NCI-H446 (cell line): ENCODE measurements at regions not wholly inside any gene's neighbourhood (a gene's known extent, or its start where the extent isn't known, plus 50 kb on each side); places are given as distances from the start of the nearest gene placed in this dataset.

Source experiments
- DNase-seq, 2 experiments: peaks; one replicate each; lab custom pipeline; 2025; lab: John Stamatoyannopoulos, UW

DNA sequence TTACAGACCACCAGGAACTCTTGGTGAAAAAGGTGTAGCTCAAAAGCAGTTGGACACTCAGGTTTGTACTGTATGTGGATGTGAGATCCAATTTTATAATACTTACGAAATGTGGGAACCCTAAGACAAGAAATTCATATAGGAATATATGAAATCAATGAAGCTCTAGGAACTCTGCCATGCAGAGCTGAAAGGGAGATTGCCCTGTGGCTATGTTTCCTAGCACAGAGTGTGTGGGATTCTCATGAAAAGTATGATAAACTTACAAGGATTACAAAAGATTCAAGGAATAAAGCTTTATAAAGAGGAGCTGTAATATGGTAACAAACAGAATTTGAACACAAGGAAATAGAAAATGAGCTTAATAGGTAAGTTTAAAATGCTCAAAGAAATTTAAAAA lies 205.7 kb upstream of the FAM83B start:
- no peak for DNase-seq

DNA sequence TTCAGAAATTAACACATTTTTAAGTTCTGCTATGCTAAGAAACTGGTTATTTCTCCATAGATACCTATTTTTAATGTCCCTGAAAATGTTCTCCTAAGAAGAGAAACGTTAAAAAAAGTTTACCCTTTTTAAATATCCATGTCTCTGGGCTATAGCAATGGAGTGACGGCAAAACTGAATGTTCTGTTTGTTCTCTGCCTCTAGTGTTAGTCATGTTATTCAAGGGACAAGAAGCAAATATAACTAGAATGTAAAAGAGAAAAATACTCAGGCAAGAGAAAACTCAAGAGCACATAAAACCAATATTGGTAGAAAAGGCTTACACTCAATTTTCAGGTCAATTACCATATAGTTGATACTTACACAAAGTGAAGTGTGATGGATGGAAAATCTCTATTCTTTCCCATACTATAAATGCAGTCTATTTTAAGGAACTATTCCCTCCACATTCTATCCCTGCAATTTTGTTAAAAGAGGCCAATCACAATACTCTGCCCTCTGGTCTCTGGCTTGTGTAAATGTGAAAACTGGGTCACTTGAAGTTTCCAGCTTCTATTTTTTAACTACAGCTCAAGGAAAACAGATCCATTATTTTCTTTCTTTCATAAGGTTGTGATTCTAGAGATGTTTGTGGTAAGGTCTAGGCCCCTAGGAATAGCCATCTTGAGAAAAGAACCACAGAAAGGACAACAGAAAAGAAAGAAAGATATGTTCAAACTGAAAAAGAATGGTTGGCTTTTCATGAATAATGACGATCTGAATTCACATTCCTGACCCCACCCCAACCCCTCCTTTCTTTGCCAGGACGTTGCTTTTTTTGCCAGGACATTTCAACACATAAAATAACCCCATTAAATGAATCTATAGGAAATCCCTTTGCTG lies 200.3 kb upstream of the FAM83B start:
- DNase-seq = no peak

DNA sequence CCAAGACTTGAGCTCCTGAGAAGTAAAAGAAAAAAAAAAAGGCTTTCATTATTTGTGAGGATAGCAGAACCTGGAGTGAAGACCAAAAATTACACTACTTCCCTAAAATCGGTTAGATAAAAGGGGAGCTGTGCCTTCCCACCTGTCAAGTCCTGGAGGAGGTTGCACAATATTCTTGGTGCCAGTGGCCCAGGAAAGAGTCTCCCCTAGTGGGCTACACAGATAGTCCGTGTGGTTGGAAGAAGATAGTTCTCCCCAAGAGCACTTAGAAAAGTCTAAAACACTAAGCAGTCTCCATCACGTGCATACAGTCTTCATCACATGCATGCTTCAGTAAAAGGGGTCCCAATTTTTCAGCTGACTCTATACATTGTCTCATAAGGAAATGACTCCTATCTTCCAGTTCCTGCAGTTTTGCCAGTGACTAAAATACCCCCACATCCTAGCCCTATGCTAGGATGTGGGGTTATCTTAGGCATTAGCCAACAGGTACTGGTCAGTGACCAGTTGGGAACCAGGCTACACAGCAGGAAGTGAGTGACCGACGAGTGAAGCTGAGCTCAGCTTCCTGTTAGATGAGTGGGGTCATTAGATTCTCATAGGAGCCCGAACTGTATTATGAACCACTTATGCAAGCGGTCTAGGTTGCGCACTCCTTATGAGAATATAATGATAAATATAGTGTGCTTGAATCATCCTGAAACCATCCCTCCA lies 199.5 kb upstream of the FAM83B start:
- no peak for DNase-seq

DNA sequence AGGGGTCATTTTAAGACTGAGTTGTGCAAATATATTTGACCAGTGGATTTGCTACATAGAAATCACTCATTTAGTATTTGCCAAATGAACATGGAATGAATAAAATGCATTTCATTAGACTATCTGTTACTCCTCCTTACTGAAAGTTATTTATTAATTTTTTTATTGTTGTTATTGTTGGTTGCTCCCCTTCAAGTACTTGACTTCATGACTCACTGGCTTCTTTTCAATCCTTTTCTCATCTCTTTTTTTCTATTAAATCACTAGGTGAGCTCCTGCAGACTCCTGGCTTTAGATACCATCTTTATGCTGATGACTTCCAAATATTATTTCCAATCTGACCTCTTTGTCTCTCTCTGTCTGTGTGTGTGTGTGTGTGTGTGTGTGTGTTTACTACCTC lies 192.2 kb upstream of the FAM83B start:
- no peak for DNase-seq

DNA sequence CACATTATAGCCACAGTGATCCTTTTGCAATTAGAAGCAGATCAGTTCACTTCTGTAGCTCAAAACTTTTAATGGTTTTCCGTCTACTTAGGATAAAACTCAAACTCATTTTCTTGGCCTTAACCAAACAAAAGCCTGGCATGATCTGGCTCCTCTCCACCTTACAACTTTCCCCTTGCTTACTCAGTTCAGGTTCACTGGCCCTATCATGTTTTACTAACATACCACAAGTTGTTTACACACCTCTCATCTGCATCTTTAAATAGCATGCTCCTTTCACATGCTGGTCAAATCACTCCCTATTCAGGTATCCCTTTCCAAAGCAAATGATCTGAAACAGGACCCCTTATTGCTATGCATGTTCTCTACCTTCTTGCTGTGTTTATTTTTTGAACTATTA lies 191.4 kb upstream of the FAM83B start:
- DNase-seq = no peak

DNA sequence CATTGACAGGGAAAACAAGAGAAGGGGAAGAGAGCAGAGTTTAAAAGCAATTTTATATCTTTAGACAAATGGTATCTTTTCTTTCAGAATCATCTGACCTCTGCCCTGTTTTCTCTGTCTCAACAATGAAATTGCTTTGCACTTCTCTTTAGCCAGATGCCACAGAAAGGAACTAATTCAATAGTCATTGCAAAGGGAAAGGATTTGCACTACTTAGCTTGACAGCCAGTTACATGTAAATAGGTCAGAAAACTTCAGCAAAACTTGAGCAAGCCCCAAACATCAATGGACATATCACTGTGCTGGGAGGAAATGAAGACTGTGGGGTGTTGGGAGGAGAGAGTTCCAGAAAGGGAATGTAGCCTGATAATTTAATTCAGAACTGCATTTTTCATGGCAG lies 181.3 kb upstream of the FAM83B start:
- DNase-seq = no peak

DNA sequence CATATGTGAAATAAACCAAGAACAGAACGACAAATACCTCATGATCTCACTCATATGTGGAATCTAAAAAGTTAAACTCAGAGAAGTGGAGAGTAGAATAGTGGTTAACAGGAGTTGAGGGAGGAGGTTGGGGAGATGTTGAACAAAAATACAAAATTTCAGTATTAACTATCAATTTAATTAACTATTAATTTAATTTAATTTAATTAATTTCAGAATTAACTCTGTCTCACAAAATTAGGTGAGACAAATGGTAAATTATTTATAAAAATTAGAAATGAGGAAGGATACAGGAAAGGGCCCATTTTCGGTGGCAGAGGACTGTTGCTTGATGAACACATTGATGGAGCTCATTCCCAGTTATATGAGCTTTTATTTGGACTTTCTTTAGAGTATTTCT lies 166.0 kb upstream of the FAM83B start:
- no peak for DNase-seq

DNA sequence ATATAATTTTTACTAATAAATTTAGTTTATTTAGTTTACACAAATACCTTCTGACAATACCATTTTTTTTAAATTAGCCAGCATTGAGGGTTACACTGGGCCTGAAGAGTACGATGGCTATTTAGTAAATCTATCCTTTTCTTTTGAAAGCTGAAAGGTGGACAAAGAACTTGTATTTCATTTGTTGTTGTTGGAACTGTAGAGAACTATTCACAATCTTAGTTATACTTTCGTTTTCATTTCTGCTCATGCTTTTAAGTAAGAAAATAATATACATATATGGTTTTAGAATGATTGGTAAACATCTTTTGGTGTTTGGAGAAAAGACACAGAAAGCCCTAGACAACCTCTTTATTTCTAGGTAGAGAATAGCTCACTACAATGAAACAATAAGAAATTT lies 165.3 kb upstream of the FAM83B start:
- DNase-seq = no peak

DNA sequence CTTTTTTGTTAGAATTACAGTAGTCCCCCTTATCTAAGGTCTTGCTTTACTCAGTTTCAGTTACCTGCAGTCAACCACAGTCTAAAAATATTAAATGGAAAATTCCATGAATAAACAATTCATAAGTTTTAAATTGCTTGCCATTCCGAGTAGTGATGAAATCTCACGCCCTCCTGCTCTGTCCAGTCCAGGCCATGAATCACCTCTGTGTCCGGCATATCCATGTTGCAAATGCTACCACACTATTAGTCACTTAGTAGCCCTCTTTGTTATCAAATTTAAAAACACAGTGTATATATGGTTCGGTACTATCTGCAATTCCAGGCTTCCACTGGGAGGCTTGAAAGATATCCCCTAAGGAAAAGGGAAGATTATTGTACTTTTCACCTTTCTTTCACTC lies 164.6 kb upstream of the FAM83B start:
- DNase-seq = no peak

DNA sequence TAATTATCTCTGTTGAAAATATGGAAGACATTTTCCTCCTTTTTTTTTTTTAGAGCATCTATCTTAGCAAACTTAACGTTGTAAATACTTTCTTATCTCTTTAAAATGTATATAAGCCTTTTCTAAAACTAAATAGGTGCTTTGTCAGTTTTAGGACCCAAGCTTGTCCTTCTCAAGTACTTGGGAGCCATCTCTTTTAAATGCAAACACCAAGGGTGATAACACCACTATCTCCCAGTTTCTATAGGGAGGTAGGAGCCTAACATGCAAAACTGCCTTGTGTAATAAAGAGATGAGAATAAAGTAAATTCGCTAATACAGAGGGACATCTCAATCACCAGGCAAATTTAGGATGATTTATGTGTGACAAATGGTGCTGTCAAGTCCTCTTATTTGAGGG lies 157.0 kb upstream of the FAM83B start:
- no peak for DNase-seq

DNA sequence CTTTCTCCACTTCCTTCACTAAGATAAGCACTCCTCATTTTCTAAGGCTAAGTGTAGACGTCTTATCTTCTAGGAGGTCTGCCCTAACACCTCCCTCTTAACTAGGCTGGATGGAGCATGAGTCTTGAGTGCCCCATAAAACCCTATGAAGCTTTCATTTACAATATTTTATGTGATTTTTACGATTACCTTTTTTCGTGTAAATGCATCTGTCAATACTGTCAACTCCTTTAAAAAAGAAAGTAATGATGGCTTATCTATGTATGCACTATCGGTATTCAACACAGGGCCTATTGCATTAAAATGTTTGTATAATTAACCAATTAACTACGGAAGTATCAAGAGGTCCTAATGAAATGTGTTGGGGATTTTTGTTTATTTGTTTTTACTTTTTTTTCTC lies 156.0 kb upstream of the FAM83B start:
- no peak for DNase-seq

DNA sequence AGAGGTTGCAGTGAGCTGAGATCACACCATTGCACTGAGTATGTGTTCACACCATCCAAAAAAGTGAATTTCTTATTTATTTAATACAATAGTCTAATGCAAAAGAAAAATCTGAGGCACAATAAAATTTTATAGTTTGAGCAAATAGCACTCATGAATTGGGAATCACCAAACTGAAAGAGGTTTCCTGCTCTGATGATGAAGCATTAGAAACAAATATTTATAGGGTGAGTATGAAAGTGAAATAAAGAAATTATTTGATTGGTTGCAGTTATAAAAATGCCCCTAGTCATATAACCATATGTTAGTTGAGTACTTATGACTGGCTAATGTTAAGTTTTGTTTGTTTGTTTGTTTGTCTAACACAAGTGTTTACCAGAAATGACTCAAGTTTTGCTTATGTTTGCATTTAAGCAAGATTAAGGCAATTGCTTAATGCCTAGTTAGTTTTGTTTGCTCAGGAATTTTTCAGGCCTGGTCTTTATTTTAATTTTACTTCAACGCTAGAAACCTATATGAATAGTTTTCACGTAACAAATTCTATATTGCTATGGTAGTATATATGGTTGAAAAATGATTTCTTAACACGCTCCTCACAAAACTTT lies 151.5 kb upstream of the FAM83B start:
- DNase-seq = no peak

DNA sequence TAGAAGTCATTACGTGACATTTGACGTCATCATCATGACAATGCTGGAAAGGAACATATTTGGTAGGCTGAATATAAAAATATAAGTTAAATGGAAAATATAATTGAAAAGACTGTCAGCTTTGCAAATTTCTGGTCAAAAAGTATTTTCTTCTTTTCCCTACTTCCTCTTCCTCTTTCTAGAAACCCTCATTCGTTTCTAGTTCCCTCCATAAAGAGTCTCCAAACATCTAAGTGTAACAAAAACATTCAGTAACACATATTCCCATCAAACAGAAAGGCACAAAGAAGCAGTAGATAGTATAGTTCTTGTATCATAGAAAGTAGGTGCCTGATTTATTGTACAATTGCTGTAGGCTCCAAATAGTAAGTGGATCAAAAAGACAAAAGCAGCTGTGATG lies 150.8 kb upstream of the FAM83B start:
- no peak for DNase-seq

DNA sequence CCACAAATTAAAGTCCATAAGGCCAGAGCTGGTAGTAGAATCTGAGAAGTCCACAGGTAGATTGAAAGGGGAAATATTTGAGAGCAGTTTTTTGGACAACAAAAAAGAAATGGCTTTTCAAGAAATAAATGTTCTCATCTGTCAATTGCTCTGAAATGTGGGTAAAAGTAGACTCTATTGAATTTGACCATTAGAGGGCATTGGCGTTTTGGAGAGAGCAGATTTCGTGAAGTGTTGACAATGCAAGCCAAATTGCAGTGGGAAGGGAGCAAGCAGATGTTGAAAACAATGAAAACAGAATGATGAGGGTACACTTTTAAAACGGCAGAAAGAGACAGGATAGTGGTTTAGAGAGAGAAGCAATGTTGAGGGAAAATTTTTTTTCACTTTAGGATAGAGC lies 149.1 kb upstream of the FAM83B start:
- DNase-seq = peak in 1 of 2 experiments; percentile 58

DNA sequence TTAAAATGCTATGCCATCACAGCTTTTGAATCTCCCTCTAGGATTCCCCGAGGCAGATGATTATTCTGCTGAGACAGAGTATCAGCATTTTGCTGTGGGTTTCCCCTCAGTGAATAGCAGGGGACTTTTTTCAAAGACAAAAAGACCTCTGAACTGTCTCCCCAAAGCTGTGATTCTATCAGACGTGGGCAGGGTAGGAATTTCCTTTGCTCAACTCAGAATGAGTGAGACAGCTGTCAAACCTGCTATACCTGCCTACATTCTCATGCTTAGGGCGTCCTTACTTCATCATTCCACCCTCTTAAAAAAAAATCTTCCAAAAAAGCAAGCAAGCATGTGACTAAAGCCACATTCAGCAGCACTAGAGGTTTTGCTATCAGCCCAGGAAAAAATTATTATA lies 147.6 kb upstream of the FAM83B start:
- no peak for DNase-seq

DNA sequence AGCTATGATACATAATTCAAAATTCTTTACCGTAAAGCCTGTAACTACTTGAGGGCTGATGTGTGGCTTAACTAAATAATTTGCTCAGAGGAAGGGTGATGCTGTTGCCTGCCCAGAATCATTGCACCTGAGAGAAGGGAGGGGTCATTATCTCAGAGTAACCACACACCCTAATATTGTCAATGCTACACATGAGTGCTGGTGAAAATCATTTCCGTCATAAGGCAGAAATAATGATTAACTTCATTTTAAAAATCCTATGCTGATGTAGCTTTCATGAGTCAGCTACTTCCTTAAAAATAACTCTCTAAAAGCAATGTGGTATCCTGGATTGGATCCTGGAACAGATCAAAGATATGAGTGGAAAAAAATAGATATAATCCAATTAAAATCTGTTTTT lies 146.4 kb upstream of the FAM83B start:
- DNase-seq = no peak

DNA sequence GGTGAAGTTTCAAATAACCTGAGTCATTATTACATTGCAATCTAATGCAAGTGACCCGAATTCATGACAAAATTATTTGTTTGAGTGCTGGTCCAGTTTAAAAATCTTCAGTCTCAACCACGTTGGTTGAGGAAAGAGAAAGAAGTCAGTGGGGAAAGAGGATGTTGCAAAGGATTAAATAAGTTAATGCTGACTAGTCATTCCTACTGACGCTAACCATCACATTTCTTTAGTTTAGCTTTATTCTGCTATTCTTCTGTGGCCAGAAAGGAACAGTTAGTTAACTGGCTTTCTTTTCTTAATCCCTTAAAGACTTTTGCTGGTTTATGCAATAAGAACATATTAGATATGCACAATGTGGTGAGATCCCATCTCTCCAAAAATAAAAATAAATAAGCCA lies 143.8 kb upstream of the FAM83B start:
- DNase-seq = no peak

DNA sequence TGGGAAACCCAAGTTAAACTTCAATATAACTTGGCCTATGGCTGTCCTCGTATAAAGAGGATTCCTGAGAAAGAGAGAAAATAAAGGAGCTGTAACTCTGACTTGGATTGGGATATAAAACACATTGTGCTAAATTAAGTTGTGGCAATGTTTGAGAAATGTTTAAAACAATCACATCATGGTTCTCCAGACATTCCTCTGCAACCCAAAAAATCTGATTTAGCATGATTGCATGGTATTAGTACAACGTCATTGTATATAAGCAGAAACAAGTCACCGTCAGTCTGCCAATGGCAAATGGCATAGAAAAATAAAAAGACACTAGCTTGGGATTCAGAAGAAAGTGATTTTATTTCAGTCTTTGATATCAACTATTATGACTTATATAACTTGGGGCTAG lies 140.2 kb upstream of the FAM83B start:
- no peak for DNase-seq

DNA sequence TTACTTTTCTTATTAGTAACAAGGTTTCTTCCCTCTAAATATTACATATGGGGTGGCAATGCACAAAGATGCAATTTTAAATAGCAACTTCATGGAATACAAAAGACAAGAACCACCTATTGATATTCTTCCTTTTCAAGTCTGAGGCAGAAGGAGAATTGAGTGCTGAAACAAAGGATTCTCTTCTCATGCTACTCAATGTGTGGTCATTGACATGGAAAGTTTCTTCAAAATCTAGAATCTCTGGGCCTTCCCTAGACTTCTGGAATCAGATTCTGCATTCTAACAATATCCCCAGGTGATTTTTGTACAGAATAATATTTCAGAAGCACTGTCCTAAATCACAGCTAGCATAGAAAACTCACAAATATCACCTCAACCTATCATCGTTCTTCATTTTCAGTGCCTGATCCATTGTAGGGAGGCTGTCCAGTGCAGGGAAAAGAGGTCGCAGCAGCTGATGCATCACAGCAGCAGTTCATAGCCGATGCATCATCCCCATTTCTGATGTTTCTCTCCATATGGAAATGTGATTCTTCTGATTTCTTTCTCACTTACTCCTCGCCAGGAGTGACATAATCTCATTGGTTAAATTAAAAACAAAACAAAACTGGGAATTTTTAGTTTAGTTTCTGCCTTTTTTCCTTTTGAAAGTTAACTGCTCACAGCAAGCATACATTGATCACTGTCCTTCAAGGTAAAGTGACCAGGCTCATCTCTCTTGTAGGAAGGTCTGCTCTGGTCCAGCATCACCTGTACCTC lies 139.5 kb upstream of the FAM83B start:
- DNase-seq = no peak

DNA sequence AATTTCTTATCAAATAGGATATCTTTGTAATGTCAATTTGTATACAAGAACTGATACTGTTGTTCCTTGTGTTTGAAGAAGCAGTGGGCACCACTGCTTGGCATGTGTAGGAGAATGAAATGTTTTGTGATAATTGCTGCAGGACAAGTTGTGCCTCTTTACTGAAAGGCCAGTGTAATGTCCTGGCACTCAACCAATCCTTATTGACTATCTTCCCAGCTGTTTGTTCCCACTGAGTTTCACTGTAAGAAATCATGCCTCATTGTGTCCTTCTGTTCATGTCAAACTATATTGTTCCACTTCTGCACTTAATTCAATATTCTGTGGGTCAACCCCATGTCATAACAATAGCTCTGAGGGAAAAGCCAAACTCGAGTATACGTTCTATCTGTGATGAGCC lies 136.1 kb upstream of the FAM83B start:
- peak in 1 of 2 experiments; percentile 39 for DNase-seq

DNA sequence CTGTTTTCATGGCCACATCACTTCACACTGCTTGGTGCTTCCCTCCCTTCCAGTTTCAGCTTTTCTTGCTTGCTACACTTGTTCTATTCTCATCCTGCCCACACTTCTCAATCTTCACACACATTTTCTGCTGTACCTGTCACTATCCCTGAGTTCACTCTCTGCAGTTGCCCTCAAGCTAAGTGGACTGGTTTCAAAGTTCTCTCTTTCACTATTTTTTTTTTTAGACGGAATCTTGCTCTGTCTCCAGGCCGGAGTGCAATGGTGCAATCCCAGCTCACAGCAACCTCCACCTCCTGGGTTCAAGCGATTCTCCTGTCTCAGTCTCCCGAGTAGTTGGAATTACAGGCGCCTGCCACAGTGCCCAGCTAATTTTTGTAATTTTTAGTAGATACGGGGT lies 130.6 kb upstream of the FAM83B start:
- DNase-seq = no peak

DNA sequence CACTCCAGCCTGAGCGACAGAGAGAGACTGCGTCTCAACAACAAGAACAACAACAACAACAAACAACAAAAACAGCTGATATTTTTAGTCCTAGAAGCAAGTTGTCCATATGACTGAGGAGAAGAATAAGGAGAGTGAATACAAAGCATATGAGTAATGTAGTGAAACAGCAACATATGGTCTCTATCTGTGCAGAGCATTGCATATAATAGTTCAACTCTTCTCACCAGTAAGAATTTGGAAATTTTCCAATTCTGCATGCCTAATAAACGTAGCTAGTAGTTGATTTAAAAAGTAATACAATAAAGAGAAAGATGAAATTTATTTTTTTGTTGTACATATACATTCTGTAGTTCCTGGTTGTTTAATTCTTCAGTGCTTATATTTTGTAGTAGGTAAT lies 129.7 kb upstream of the FAM83B start:
- peak in 1 of 2 experiments; percentile 79 for DNase-seq
